ENCODE measurements at regions not wholly inside any gene's neighbourhood (a gene's known extent, or its start where the extent isn't known, plus 50 kb on each side); places are given as distances from the start of the nearest gene placed in this dataset.

DNA sequence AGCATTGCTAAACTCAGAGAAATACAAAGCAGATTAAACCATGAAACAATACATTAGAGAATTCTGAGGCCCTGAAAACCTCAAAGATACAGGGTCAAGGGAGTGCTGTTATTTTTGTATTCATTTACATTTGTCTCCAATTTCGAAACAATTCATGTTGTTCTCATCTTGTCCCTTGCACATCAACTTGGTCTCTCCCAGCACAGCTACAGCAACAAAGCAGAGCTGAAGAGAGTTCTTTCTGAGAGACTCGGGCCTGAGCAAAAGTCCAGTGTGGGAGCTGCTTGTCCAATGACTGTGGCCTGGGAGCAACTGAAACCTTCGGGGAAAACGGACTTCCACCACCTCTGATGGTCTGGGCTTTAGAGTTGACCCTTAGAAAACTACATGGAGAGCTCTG, 79.4 kb upstream of the CDKN3 start:
- TF ChIP-seq, protein P1, sequence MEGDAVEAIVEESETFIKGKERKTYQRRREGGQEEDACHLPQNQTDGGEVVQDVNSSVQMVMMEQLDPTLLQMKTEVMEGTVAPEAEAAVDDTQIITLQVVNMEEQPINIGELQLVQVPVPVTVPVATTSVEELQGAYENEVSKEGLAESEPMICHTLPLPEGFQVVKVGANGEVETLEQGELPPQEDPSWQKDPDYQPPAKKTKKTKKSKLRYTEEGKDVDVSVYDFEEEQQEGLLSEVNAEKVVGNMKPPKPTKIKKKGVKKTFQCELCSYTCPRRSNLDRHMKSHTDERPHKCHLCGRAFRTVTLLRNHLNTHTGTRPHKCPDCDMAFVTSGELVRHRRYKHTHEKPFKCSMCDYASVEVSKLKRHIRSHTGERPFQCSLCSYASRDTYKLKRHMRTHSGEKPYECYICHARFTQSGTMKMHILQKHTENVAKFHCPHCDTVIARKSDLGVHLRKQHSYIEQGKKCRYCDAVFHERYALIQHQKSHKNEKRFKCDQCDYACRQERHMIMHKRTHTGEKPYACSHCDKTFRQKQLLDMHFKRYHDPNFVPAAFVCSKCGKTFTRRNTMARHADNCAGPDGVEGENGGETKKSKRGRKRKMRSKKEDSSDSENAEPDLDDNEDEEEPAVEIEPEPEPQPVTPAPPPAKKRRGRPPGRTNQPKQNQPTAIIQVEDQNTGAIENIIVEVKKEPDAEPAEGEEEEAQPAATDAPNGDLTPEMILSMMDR (optimal IDR thresholded peaks at IDR 0.05 in 1 of 3, IDR thresholded peaks at IDR 0.05 in 1 of 3, conservative IDR thresholded peaks at IDR 0.05 in 1 of 3; ENCODE audit: extremely low read depth in 1 of 3, insufficient read depth in 2 of 3, low read length in 3 of 3), result no peak
- no peak for TF ChIP-seq EZH2 (IDR thresholded peaks at IDR 0.05; ENCODE audit: low read length)
